ENCODE measurements at regions not wholly inside any gene's neighbourhood (a gene's known extent, or its start where the extent isn't known, plus 50 kb on each side); places are given as distances from the start of the nearest gene placed in this dataset.
"Not testable (repeated sequence)": the region's sequence is repeated elsewhere in the genome, so short reads cannot be mapped to it uniquely, and the experiment has no call there.

GRCh38 chr7:17099974-17100509, 198.4 kb upstream of the AHR start:
- not testable (repeated sequence) for TF ChIP-seq POLR2A, CTCF (IDR thresholded peaks at IDR 0.05)
